ENCODE measurements at regions not wholly inside any gene's neighbourhood (a gene's known extent, or its start where the extent isn't known, plus 50 kb on each side); places are given as distances from the start of the nearest gene placed in this dataset.

DNA sequence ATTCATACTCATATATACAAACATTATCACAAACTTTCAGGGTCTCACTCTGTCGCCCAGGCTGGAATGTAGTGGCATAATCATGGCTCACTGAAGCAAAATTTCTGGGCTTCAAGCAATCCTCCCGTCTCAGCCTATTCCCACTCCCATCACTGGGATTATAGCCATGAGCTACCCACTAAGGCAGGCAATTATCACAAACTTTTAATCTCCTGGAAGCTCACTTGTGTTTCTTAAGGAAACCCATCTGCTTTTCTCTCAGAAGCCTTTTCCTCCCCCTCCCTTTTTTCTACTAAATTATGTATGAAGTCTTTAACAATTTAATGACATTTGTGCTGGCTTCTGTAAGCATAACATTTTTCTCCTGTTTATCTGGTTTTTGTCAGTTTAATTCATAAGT, 170.5 kb downstream of the AREG start:
- DNase-seq (ENCODE audit: low read depth): no peak

DNA sequence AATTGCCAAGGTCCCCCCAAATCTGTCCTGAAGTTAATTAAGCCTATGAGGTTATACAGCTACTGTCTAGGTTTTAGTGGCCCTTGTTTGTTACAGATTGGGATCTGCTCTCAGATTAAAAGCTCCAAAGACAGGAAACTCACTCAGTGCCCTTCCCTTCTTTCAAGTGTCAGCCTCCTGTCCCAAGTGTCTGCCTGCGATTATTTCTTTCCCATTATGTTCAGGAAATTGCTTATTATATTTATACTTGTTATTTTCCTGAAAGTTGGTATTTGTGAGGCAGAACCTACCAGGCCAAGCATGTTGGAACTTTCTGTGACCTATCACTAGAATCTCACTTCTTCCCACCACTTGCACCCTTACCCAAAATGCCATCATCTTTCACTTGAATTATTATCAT, 173.2 kb downstream of the AREG start:
- no peak for DNase-seq (ENCODE audit: low read depth)

DNA sequence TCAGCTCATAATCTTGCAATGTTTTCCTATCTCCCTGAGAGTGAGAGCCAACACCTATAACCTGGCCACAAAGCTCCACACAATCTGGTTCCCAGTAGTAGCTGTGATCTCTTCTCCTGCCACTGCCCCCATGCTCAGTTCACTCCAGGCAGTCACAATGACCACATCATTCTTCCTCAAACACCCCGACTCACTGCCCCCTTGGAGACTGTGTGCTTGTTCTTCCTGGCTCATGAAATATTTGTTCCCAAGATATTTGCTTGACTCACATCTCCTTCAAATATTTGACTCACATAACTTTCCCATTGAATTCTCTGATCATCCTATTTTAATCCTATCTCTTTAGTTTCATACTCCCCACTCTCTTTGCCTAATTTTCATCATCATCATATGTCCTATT, 173.7 kb downstream of the AREG start:
- no peak for DNase-seq (ENCODE audit: low read depth)

DNA sequence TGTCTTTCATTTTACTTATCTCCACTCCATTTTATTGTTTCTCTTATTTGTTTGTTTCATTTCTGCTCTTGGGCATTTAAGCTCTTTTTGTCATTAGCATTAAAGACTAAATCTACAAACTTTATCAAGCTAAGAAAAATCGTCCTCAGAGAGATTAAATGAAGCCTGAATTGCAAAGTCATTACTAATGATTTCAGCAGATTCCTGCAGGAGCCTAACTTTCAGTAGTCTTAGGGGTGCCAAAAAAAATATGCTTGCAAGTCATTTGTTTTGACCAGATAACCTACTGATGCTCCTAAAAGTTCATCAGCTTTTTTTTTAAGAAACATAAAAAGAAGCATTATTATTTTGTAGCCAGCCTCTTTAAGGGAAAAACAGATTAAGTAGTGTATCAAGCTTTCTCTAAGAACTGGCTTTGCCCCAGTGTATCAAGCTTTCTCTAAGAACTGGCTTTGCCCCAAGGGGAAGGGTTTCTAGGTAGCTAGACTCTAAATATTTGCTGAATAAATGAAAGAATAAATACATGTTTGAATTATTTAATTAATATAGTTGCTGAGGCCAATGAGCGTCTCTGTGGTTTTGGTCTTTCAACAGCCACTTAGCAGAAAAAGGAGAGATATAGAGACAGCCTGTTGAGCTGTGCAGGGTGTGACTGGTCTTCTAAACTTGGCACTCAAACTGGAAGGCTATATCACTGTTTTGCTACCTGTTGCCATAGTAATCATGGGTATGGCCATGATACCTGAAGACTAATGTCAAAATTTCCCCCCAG, 174.2 kb downstream of the BTC start:
- no peak for DNase-seq (ENCODE audit: low read depth)

GRCh38 chr4:74621616-74622015, 172.7 kb downstream of the BTC start:
- DNase-seq (ENCODE audit: low read depth): no peak

DNA sequence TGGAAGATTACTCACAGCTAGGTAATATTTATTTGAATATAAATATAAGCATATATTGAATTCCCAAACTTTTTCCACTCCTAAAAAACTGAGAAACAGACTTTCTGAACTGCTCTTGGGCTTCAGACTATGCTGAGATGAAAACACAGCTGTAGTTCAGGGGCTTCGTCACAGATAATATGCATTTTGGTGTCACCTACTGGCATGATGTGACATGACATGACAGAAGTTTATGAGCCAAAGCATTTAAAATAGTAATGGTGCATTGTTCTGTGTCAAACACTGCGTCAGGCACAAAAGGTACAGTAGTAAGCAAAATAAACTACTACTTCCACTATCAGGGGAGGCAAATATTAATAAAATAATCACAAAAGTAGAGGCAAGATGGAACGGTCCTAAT, 171.3 kb downstream of the BTC start:
- no peak for DNase-seq (ENCODE audit: low read depth)

GRCh38 chr4:74624351-74625151, 169.8 kb downstream of the BTC start:
- DNase-seq (ENCODE audit: low read depth): peak; percentile 76

DNA sequence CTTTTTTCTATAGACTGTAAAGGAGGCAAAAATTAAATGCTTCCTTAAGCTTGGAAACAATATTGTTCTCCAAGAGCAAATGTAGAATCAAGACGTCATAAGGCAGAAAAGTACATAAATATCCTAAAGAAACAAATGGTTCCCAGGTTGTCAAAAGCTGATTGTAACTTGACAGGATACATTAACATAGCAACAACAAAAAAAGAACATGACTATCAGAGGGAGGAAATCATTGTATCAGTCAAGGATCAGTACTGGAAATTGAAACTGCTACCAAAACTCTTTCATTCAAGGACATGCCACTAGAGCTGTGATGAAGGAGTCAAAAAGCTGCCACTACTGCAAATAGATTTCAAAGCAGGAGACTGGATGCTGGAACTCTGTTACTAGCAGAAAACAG, 168.3 kb downstream of the BTC start:
- DNase-seq (ENCODE audit: low read depth): no peak

- DNase-seq (ENCODE audit: low read depth): no peak
Measured at GRCh38 chr4:74627093-74627492, 167.2 kb downstream of the BTC start.

GRCh38 chr4:74627504-74627903, 166.8 kb downstream of the BTC start:
- DNase-seq (ENCODE audit: low read depth): no peak

- no peak for DNase-seq (ENCODE audit: low read depth)
Measured at GRCh38 chr4:74628852-74629620, 165.3 kb downstream of the BTC start.

- DNase-seq (ENCODE audit: low read depth): no peak
Measured at GRCh38 chr4:74630551-74630950, 163.8 kb downstream of the BTC start.

DNA sequence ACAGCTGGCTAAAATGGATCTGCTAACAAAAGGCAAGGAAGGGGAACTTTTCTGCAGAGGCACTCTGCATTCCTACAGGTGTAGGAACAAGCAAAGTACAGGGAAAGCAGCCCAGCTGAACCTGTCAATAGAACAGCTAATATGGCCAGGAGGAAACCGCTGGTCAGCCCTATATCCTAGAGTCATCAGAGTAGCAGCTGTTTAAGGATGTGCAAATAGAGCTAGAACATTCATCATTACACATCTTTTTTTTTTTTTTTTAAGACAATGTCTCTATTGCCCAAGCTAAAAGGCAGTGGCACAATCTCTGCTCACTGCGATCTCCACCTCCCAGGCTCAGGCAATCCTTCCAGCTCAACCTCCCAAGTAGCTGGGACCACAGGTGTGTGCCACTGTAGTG, 163.0 kb downstream of the BTC start:
- no peak for DNase-seq (ENCODE audit: low read depth)

DNA sequence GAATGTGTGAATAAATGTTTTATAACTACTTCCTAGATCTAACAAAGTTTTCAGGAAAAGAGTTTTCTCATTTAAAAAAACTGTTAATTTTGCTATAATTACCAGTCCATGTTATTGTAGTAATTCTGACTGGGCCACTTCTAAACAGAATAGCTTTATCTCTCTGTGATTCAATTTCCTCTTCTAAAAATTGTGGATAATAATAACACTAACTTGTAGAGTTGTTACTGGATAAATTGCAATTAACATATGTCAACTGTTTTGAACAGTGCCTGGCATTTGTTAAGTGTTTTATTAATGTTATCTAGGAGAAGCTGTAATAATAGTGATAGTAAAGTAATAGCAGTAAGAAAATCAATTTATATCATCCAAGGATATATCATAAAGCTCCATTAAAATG, 162.3 kb downstream of the BTC start:
- DNase-seq (ENCODE audit: low read depth): no peak

- DNase-seq (ENCODE audit: low read depth): peak; percentile 84
Measured at GRCh38 chr4:74632634-74633033, 161.7 kb downstream of the BTC start.

DNA sequence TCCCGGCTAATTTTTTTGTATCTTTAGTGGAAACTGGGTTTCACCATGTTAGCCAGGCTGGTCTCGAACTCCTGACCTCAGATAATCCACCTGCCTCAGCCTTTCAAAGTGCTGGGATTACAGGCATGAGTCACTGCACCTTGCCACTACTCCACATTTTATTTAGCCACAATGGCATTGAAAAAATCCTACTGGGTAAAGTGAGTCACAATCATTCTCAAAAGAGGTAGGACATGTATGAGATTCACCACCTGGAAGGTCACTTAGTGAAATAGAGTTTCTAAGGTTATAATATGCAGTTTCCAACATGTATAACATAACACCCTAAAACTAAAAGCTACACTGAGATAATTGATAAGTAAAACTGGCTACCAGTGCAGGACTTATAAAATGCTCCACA, 159.2 kb downstream of the BTC start:
- DNase-seq (ENCODE audit: low read depth): no peak

GRCh38 chr4:74635490-74636123, 158.7 kb downstream of the BTC start:
- DNase-seq (ENCODE audit: low read depth): no peak

- no peak for DNase-seq (ENCODE audit: low read depth)
Measured at GRCh38 chr4:74638001-74638400, 156.3 kb downstream of the BTC start.

GRCh38 chr4:74638689-74639088, 155.6 kb downstream of the BTC start:
- DNase-seq (ENCODE audit: low read depth): no peak

DNA sequence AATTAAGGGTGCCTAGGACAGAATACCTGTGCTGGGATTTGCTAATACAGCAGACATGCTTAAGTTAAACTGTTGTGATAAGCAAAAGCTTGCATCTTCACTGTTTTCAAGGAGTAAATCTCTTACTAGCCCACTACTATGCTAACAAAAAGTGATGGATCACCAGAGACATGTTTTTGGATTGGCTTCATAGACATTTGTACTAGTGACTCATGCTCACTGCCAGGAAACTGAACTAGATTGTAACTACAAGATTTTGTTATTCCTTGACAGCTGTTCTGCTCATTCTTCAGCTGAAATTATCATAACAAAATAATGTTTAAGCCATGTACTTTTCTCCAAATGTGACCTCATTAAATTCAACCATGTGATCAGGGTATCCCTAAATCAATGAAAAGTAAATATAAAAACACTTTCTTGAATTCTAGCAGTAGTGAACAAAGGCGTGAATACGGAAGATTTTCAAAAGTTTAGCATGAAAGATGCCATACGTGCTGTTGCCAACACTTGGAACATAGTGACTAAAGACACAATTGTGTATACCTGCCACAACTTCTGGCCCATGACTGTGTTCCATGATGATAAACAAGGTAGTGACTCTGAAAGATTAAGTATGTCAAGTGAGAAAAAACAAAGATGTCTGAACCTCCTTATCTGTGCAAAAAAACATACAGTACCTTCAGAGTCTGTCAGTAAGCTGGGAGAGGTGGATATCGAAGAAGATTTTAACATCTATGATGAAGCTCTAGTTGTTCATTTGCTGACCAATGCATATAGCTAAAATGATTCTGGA, 154.0 kb downstream of the BTC start:
- no peak for DNase-seq (ENCODE audit: low read depth)

DNA sequence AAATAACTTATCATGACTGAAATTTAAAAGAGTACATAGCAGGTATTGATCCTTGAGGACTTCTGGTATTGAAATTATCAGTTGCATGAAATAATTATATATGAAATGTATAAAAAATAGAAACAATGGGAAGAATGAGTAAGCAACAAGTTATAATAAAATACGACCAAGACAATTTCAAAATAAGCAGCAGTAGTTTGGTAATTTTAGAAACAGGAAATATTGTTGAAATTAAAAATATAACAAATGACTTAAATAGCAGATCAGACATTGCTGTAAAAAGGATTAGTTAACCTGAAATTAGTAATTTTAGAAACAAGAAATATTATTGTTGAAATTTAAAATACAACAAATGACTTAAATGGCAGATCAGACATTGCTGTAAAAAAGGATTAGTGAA, 152.3 kb downstream of the BTC start:
- no peak for DNase-seq (ENCODE audit: low read depth)

- no peak for DNase-seq (ENCODE audit: low read depth)
Measured at GRCh38 chr4:74649193-74649592, 145.1 kb downstream of the BTC start.

Measured in HS-5 (cell line).